A549 (cell line): ENCODE measurements at regions not wholly inside any gene's neighbourhood (a gene's known extent, or its start where the extent isn't known, plus 50 kb on each side); places are given as distances from the start of the nearest gene placed in this dataset.

Experiments used
- BHLHE40 ChIP-seq: IDR thresholded peaks from 2 replicates; pipeline ENCODE4 v1.6.1; 2012; ENCODE audit warnings: low read depth, low read length, inconsistent platforms
- CTCF ChIP-seq: fragments of >200 bp; sonication (Bioruptor Twin); formaldehyde crosslinking; IDR thresholded peaks from 3 replicates; pipeline ENCODE4 v1.5.1; 2016
- EP300 ChIP-seq, 2 experiments: fragments of >200 bp; sonication (Bioruptor Twin); formaldehyde crosslinking; IDR thresholded peaks; 2 replicates in 1 of 2; 3 replicates in 1 of 2; pipeline ENCODE4 v1.6.1; 2016 to 2017
- ESRRA ChIP-seq: fragments of 150-350 bp; IDR thresholded peaks from 2 replicates; pipeline ENCODE4 v1.6.1; 2014; ENCODE audit warnings: mild to moderate bottlenecking, low read length, borderline replicate concordance
- JUNB ChIP-seq: fragments of >200 bp; sonication (Bioruptor Twin); formaldehyde crosslinking; IDR thresholded peaks from 2 replicates; pipeline ENCODE4 v1.6.1; 2016
- KDM1A ChIP-seq: fragments of 200-600 bp; sonication (generic); IDR thresholded peaks from 2 replicates; pipeline ENCODE4 v1.6.1; 2016; ENCODE audit warnings: low read depth, mild to moderate bottlenecking
- MAX ChIP-seq: IDR thresholded peaks from 2 replicates; pipeline ENCODE4 v1.6.1; 2012
- NR3C1 ChIP-seq: fragments of >200 bp; sonication (Bioruptor Twin); formaldehyde crosslinking; IDR thresholded peaks from 3 replicates; pipeline ENCODE4 v1.6.1; 2017
- POLR2A ChIP-seq: IDR thresholded peaks from 2 replicates; pipeline ENCODE4 v1.6.1; 2012; ENCODE audit warnings: mild to moderate bottlenecking, low read length
- REST ChIP-seq: fragments of 200-600 bp; sonication (generic); IDR thresholded peaks from 2 replicates; pipeline ENCODE4 v1.6.1; 2016; ENCODE audit warnings: antibody characterized with exemption, mild to moderate bottlenecking, moderate library complexity
- TP53 ChIP-seq: fragments of 250-450 bp; sonication (Bioruptor Pico); IDR thresholded peaks from 2 replicates; pipeline ENCODE4 v1.5.0; 2021; ENCODE audit warnings: mild to moderate bottlenecking, moderate library complexity

GRCh38 chr10:76695069-76695468 lies 942.5 kb downstream of the KCNMA1 start:
- TF ChIP-seq CTCF (no peak), JUNB (no peak), NR3C1 (no peak), TP53 (CRISPR knock-in tag) (no peak), REST (no peak), EP300 (IDR thresholded peaks at IDR 0.05) (no peak), ESRRA (no peak), POLR2A (no peak), MAX (no peak), BHLHE40 (no peak), KDM1A (no peak)
